ENCODE measurements at regions not wholly inside any gene's neighbourhood (a gene's known extent, or its start where the extent isn't known, plus 50 kb on each side); places are given as distances from the start of the nearest gene placed in this dataset.

DNA sequence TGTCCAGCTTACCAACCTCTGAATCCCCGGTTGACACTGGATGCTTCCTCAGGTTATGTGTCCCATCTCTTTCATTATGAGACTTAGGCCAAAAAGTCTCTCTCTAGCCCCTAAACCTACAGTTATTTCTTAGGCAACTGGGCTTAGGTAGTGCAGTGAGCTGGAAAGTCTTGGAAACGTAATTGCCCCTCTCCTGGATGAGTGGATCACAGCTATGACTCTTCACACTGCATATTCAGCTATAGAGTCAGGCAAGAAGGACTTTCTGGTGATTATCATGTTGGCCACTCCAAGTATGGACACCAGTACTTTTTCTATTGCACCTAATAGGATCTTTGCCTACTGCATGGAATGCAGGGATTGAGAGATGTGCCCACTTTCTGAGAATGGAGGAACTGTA, 458.3 kb upstream of the CELF4 start:
- TF ChIP-seq, protein P1, sequence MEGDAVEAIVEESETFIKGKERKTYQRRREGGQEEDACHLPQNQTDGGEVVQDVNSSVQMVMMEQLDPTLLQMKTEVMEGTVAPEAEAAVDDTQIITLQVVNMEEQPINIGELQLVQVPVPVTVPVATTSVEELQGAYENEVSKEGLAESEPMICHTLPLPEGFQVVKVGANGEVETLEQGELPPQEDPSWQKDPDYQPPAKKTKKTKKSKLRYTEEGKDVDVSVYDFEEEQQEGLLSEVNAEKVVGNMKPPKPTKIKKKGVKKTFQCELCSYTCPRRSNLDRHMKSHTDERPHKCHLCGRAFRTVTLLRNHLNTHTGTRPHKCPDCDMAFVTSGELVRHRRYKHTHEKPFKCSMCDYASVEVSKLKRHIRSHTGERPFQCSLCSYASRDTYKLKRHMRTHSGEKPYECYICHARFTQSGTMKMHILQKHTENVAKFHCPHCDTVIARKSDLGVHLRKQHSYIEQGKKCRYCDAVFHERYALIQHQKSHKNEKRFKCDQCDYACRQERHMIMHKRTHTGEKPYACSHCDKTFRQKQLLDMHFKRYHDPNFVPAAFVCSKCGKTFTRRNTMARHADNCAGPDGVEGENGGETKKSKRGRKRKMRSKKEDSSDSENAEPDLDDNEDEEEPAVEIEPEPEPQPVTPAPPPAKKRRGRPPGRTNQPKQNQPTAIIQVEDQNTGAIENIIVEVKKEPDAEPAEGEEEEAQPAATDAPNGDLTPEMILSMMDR (IDR thresholded peaks at IDR 0.05; ENCODE audit: insufficient read depth, low read length, poor library complexity, severe bottlenecking) = no peak
- Histone ChIP-seq H3K27me3 (ENCODE audit: control insufficient read depth, insufficient read depth, low read length) (no peaks in the 10 kb centered on the region), H3K4me3 (ENCODE audit: low read depth, low read length) (no peak overlapping the region), H3K36me3 (ENCODE audit: control insufficient read depth, insufficient read depth, low read length) (no peaks in the 10 kb centered on the region)
- peak; percentile 23 for DNase-seq (ENCODE audit: low read depth)

DNA sequence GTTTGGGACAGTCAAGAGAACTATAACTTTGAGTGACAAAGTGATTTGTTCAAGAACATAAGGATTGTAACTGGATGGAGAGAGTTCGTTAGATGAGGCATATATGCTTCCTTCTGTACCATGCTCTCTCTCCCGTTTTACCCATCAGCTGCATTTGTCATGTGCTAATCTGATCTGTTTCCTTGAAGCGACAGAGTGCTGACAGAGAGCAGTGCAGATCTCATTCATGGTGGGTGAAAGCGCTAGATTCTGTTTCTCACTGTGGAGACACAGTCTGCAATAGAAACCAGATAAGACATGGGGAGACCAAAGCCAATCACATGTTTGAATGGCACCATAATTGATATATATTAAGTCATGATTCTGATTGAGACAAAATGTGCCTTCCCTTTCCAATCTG, 456.6 kb upstream of the CELF4 start:
- TF ChIP-seq, protein P1 (IDR thresholded peaks at IDR 0.05; ENCODE audit: insufficient read depth, low read length, poor library complexity, severe bottlenecking) = no peak
- H3K27me3 ChIP-seq (ENCODE audit: control insufficient read depth, insufficient read depth, low read length) = no peaks in the 10 kb centered on the region
- no peak overlapping the region for H3K4me3 ChIP-seq (ENCODE audit: low read depth, low read length)
- no peak for DNase-seq (ENCODE audit: low read depth)
- no peaks in the 10 kb centered on the region for H3K36me3 ChIP-seq (ENCODE audit: control insufficient read depth, insufficient read depth, low read length)

DNA sequence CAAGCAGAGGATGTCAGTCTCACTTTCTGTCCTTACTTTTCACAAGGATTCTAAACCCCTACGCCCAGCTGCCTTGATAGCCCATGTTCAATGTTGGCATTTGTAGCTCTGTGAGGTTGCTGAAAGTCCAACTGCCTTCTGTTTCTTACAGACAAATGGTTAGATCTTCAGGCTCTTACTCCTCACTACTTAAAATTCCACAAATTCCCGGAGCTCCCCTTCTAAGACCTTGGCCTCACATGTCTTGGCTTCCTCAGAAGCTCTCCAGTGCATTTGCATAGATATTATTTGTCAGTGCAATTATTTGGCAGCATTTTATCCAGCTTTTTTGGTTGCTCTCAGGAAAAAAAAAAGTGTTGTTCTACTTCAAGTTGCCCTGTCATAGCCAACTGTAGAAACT, 453.7 kb upstream of the CELF4 start:
- Histone ChIP-seq H3K4me3 (ENCODE audit: low read depth, low read length) (no peak overlapping the region), H3K36me3 (ENCODE audit: control insufficient read depth, insufficient read depth, low read length) (no peaks in the 10 kb centered on the region), H3K27me3 (ENCODE audit: control insufficient read depth, insufficient read depth, low read length) (no peaks in the 10 kb centered on the region)
- DNase-seq (ENCODE audit: low read depth) = no peak
- TF ChIP-seq, protein P1 (IDR thresholded peaks at IDR 0.05; ENCODE audit: insufficient read depth, low read length, poor library complexity, severe bottlenecking) = no peak

DNA sequence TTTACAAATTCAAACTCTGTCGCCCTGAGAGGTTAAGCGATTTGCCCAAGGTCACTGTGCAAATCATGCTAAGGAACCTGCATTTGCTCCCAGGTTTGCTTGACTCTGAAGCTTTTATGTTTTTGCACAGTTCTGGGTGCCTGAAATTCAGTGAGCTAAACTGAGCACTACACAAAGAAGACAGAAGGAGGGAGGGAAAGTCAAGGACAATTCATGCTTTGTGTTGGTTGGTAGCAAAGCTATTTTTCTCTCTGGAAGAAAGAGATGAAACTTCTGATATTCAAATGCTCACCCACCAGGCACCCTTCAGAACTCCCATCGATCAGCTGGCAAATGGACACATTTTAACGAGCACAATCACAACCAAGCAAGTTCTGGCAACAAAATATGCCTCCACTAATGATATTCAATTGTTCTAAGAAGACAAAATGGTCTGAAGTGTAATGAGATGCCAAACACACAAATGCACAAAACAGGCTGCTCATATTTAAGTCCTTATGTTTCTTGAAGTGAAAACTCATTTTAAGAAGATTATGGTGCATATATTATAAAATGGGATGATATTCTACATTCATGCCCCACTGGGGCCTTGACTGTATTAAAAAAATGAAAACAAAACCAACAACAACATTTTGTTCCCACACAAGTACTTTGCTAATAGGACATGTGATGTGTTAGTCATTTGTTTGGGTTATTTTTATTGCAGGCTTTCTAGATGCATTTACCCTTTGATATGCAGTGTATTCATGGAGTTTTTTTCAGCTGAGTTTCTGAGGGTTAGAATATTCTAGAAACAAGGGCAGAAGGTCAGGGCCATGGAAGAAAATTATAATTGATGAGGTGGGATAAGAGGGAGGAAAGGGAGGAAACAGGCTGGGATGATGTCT, 445.6 kb upstream of the CELF4 start:
- H3K27me3 ChIP-seq (ENCODE audit: control insufficient read depth, insufficient read depth, low read length) = no peaks in the 10 kb centered on the region
- H3K36me3 ChIP-seq (ENCODE audit: control insufficient read depth, insufficient read depth, low read length) = no peaks in the 10 kb centered on the region
- DNase-seq (ENCODE audit: low read depth) = no peak
- TF ChIP-seq, protein P1 (IDR thresholded peaks at IDR 0.05; ENCODE audit: insufficient read depth, low read length, poor library complexity, severe bottlenecking) = no peak
- H3K4me3 ChIP-seq (ENCODE audit: low read depth, low read length) = no peak overlapping the region

DNA sequence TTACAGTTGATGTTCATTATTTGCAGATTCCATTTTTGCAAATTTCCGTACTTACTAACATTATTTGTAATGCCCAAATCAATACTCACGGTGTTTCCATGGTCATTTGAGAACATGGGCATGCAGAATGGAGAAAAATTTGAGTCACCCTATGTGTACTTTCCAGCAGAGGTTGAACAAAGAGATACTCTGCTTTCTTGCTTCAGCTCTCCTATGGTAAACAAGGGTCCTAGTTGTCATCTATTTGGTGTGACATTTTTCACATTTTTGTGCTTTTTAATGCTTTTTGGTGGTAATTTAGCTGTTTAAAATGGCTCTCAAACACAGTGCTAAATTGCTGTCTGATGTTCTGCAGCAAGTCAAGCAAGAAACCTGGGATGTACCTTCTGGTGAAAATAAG, 444.4 kb upstream of the CELF4 start:
- DNase-seq (ENCODE audit: low read depth) = no peak
- Histone ChIP-seq H3K36me3 (ENCODE audit: control insufficient read depth, insufficient read depth, low read length) (no peaks in the 10 kb centered on the region), H3K4me3 (ENCODE audit: low read depth, low read length) (no peak overlapping the region), H3K27me3 (ENCODE audit: control insufficient read depth, insufficient read depth, low read length) (no peaks in the 10 kb centered on the region)
- TF ChIP-seq, protein P1 (IDR thresholded peaks at IDR 0.05; ENCODE audit: insufficient read depth, low read length, poor library complexity, severe bottlenecking) = no peak

DNA sequence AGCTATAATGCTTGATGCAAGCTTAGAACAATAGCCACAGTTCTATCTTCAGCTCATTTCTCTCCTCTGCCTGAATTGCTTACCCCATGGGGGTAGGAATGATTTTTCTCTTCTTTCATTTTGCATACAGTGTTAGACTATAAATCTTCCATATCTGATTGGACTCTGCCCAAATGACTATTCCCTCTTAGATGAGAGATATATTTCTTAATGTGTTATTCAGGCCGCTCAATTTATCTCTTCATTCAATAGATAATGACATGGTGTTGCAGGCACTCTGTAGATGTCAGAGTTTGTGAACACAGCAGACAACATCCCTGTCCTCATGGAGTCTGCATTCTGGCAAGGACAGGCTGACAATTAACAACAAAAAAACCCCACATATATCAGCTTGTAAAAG, 443.7 kb upstream of the CELF4 start:
- Histone ChIP-seq H3K4me3 (ENCODE audit: low read depth, low read length) (no peak overlapping the region), H3K36me3 (ENCODE audit: control insufficient read depth, insufficient read depth, low read length) (no peaks in the 10 kb centered on the region), H3K27me3 (ENCODE audit: control insufficient read depth, insufficient read depth, low read length) (no peaks in the 10 kb centered on the region)
- no peak for DNase-seq (ENCODE audit: low read depth)
- TF ChIP-seq, protein P1 (IDR thresholded peaks at IDR 0.05; ENCODE audit: insufficient read depth, low read length, poor library complexity, severe bottlenecking) = no peak

All from kidney epithelial cell (primary cell).